NCI-H345 treated with DMSO at 0.1 percent for 48 hours (cell line): ENCODE measurements at regions not wholly inside any gene's neighbourhood (a gene's known extent, or its start where the extent isn't known, plus 50 kb on each side); places are given as distances from the start of the nearest gene placed in this dataset.

Experiments used
- DNase-seq: peaks from one replicate; lab custom pipeline; 2025; ENCODE audit not compliant: unreplicated experiment; lab: John Stamatoyannopoulos, UW

DNA sequence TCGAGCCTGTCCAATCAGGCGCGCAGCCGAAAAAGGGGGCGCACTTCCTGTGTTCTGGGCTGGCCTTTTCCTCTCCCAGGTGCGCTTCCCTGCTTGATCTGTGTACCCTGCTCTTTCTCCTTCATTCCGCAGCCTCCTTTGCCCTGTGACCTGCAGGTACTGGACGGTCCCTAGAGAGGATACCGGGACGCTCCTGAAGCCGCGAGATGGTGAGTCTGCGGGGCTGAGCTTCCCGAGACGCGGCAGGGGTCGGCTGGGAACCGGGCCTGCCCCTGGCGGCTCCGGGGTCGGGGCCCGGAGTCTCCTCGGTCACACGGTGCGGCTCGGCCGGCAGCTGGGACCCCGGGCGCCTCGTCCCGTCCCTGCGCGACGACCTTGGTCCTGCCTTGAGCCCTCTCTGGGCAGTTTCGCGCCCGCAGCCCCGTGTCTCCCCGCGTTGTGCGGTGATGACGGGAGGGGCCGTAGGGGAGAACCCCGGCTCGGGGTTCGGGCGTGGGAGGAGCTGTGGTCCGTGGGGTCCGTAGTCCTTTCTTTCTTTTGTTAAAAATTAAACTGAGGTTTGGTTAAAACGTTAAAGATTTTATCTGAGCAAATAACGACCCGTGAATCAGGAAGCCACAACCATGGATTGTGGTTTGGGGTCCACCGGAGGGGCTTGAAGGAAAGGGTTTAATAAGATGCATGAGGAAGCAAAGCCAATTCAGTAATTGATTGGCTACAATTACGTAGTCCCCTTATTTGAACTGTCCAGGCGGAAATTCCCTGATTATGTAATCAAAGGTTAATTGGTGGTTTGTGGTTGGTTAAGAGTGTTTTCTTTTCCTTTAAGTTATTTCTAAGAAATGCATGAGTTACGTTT is 172.8 kb upstream of the ZNF267 start:
- DNase-seq = no peak

DNA sequence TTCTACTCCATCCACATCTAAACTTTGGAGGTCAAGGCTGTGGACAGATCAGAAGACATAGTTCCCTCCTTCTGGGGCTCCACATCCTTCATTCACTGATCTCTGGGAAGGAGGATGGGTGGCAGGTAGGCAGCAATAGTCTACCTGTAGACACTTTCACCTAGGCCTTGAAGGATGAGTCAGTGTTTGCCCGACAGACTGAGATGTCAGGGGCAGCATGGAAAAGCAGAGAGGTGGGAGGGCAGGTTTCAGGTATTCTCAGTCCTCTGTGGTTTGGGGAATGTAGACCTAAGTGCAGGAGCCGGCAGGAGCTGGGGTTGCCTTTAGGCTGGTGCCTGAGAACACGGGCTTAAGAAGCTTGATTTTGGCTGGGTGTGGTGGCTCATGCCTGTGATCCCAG is 171.9 kb upstream of the ZNF267 start:
- DNase-seq = no peak

DNA sequence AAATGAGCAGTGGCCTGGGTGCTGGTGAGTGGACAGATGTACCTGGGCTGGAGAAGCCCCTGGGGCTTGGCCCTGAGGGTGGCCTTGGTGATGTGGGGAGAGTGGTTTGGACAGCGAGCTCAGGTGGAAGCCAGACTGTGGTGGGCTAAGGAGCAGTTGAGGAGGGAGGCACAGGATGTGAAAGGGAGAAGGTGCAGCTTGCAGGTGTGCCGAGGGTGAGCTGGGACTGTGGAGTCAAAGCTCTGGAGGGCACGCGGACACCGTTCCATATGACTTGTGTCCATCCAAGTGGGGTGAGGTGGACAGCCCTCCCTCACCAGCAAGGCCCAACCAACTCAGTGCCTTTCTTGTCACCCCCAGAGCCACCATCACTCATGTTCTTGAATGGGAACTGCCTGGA is 170.8 kb upstream of the ZNF267 start:
- DNase-seq = no peak

DNA sequence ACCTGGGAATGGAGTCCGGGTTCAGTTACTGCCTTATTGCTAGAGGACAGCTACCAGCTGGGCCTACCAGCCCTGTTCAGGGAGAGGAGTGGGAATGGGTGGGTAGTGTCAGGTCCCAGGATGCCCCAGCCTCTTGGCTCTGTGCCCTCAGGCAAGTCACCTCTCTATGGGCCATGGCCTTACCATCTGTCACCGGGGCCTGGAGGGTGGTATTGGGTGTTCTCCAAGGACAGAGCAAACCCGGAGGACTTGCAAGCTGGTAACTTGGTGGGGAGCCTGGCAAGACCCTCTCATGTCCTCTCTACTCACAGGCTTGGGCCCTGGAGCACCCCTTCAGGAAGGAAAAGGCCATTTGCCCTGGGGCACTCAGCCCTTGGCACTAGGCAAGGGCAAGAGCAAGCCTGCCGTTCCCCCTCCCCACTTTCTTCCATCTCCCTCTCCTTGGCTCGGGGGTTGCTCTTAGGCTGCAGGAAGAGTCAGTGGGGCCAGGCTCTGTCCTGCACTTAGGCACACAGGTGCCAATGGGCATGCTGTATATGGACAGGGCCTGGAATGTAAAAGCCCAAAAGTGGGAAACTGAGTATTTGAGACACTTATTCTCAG is 170.0 kb upstream of the ZNF267 start:
- no peak for DNase-seq

DNA sequence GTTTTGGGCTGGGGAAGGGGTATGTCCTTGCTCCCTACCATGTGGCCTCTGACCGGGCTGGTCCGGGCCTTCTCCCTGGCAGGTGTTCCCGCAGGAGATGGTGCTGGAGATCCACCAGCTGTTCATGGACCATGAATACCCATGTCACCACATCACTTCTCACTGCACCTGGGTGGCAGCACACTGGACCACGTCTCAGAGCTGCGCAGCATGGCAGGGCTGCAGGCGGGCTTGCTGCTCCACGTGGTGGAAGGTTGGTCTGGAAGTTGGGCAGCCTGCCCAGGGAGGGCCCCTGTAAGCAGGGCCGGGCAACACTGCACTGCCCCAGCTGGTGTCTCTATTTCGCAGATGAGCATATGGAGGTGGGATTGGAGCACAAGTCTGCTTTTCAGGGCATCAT is 169.5 kb upstream of the ZNF267 start:
- no peak for DNase-seq

DNA sequence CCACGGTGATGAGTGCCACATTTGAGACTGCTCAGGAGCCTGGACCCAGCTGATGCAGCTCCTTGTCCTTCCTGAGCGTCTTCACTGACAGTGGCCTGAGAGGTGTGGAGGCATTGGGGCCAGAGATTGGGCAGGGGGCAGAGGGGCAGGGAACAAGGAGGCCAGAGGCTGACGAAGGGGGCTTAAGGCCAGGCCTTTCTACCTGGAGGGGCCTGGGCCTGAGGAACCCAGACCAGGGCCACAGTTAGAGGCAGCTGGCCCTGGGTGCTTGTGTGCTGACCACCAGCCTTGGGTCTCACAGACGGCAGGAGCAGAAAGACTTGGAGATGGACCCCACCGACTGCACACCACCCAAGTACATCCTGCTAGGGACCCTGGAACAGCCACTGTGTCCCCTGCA is 168.2 kb upstream of the ZNF267 start:
- DNase-seq = no peak

DNA sequence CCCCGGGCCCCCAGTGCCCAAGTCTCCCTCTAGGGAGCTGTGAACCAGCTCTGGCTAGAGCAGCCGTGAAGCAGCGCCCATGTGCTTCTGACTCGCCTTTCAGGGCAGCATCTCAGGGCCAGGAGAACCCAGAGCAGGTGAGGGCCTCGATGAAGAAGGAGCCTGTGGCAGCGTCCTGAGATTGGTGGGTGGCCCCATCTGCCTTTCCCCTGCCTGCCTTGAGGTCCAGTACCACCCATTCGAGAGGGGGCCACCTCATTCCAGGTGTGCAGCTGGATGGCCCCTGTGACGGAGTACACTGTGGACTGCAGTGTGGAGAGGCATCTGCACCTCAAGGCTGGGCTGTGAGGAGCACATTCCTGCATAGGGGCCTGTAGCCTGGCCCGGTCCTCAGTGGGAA is 167.3 kb upstream of the ZNF267 start:
- DNase-seq = no peak

DNA sequence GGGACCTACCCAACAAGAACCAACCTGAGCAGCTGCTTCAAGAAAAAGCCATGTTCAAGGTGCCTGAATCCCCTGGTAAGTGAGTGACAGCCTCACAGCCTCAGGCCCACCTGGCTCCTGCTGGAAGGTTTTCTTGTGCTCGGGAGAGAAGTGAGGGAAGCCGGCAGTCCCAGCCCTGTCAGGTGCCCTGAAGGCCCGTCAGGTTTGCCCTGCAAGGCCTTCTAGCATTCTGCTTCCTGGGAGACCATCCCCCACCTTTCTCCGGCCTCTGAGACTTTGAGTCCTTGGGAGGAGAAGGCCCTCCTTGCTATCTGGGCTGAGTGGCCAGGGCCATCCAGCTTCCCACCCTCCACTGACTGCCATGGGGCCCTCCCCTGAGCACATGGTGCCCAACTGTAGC is 166.7 kb upstream of the ZNF267 start:
- DNase-seq = no peak

DNA sequence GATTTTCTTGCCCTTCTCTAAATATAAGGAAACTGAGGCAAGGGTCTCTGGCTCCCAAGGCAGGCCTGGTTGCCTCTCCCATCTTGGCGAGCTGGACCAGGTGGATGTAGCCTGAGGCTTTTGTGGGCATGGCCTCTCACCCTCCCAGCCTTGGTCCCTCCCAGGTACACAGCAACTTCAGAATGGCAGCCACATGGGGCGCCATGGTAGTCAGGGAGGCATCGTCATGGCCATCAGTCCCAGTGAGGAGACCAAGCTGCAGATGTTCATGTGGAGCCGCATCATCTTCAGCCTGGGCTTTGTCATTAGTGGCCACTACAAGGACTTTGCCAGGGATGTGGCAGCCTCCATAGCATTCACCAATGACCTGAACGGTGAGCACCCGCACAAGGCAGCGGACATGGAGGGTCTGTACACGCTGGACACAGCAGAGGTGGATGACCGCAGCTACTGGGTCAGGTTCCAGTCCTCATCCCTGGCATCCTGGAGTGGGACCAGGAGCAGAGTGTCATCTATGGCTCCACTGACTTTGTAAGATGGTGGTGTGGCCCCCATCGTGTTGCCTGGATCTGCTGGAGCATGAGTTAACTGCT is 165.8 kb upstream of the ZNF267 start:
- no peak for DNase-seq

DNA sequence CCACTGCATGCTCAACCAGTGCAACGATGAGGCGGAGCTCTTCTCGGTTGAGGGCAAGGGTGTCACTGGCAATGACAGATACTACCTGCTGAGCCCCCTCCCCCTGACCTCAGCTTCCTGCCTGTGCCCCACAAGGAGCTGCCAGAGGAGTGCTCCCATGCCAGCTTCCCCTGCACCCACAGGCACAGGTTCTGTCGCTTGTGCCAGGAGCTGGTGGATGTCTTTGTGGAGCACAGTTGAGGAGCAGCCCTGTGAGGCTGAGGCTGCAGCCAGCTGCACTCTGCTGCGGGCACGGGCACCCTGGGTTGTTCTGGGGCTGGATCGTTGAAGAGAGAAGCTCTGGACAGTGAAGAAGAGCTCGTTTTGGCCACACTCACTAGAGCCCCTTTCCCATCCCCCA is 165.3 kb upstream of the ZNF267 start:
- no peak for DNase-seq

DNA sequence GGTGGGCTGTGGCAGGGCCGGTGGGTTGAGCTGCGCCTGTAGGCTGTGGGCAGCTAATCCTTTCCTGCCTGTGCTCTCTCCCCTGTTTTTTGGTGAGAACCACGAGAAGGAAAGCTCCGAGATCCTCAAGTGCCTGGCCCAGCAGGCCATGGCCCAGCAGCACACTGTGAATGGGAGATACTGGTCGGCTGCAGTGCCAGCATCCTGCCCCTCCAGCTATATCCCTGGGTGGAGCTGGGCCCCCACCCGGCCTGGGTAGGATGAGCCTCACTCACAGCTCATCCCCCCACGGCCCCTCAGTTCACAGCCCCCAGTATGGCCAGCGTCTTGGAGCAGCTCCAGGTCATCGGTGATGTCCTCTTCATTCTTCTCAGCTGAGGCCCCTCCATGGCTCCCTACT is 164.4 kb upstream of the ZNF267 start:
- DNase-seq = no peak

DNA sequence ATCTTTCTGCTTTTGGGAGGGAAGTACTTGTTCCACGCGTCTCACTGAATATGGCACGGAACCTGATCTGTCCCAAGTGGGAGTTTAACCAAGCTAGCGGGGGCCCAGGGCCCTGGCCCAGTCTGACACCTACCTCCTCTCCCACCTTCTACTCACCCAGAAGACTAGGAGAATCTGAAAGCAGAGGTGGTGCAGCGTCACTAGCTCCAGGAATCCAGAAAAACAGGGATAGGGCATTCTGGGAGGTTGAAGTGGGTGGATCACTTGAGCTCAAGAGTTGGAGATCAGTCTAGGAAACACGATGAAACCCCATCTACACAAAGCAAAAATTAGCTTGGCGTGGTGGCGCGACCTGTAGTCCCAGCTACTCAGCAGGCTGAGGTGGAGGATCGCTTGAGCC is 163.5 kb upstream of the ZNF267 start:
- no peak for DNase-seq

DNA sequence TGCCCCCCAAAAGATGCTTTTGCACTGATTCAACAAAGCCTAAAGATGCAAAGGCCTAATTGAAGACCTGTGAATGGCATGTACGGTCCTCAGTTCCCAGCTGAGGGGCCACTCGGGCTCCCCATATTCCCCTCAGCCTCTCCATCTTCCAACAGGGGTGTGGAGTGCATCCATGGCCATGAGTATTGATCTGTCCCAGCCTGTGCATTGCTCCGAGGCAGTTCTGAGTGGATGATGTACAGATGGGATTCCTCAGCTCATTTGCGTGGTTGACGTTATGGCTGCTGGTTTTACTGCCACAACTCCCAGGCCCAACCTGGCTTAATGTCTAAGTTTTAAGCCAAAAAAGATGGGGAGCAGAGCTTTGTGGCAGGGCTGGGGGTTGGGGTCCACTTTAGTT is 162.7 kb upstream of the ZNF267 start:
- no peak for DNase-seq

DNA sequence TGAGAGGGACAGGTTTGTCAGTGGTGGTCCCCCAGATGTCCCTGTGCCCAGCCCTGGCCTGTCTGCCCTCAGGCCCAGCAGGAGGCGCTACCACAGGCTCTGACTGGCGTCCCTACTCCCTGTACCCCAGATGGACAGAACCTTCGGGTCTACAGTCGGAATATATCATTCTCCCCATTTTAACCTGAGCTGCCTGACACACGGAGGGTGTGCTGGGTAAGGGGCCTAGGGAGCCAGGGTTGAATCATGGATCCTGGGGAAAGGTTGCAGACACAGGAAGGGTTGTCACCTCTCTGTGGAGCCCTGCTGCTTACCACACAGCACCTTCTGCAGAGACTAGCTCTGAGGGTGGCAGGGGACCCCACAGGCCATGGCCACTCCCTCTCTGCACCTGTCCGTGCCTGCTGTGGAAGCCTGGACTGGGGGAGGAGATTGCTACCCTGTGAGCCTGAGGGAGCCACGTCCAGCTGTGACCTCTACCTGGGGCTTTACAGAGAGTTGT is 162.2 kb upstream of the ZNF267 start:
- DNase-seq = no peak

DNA sequence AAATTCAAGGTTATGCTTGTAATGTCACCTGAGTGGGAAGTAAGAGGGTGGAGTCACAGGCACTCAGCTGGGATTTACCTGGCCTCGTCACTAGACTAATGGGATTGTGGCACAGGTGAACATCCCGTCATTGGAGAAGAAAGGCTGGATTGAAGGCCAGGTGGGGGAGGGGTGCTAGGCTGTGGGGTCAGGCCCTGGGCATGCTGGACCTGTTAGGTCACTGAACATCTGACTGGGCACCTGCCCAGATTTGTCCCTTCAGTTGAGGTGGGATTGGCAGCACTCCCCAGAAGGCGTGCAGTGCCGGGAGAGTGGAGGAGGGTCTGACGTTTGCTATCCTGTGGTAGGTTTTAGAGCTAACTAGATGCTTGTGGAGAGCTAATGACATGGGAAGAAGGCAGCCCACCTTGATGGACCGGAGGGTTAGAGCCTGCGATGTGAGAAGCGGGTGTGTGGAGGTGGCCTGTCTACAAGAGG is 161.5 kb upstream of the ZNF267 start:
- no peak for DNase-seq

DNA sequence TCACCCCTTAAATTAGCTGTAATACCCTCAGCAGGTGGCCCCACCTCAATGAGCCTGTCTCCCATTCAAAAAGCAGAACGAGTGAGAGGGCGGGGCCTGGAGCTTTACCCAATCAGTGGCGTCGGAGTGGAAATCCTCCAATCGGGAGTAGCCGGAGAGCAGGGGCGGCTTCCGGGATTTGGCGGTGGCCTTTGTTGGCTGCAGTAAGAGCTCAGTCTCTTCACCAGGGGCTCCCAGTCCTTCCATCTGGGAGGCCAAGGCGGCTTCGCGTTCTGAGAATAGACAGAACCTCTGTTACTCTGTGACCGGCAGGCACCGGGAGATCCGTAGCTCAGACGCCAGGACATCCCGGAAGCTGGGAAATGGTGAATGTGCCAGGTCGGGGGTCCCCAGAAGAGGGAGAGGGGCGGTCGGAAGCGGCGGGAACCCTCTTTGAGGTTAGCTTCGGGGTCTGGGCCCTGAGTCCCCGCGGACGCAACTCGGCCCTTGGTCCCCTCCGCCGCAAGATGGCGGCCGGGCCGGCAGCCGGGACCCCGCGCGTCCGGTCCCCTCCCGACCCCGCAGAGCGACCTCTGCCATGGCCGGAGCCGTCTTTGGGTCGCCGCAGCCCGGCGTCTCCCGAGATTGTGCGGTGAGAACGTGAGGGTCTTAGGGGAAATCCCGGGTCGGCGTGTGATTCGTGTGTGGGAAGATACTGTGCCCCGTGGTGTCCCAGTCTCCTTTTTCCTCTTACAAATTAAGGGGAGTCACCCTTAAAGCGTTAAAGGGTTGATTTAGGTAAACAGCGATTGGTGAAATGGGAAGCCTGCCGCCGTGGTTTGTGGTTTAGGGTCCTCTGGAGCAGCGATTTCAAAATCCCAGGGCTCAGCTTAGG is 160.3 kb upstream of the ZNF267 start:
- peak; percentile 96 for DNase-seq

DNA sequence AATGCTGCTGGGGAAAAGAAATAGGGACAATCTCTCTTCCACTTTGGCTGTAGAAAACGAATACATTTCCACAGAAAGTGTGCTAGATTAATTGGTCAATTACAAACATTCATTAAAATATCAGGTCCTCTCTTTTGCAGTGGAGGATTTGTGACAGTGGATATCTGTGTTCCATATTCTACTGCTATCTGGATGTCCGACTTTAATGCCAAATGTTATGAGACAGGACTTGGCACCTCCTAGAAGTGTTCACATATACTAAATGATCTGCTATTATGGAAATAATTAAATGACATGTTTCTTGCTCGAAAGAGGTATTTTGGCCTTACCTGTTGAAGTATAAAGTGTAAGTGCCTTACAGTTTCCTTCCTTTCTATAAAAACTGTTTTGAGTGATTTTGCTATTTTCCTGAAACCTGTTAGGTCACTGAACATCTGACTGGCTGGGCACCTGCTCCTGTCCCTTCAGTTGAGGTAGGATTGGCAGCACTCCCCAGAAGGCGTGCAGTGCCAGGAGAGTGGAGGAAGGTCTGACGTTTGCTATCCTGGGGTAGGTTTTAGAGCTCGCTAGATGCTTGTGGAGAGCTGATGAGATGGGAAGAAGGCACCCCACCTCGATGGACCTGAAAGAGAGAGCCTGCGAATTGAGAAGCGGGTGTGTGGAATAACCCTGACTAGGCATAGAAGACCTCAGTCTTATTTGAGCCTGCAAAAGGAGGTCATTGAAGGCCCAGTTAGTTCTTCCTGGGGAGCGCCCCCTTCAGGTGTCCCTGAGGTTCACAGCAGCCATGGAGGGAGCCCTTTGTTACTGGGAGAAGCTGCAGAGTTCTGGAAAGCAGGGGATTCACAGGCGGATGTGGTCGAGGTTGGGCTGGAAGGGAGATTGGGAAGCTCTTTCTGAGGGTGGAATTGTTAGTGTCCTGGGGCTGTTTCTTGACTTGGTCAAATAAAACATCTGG is 159.4 kb upstream of the ZNF267 start:
- no peak for DNase-seq

DNA sequence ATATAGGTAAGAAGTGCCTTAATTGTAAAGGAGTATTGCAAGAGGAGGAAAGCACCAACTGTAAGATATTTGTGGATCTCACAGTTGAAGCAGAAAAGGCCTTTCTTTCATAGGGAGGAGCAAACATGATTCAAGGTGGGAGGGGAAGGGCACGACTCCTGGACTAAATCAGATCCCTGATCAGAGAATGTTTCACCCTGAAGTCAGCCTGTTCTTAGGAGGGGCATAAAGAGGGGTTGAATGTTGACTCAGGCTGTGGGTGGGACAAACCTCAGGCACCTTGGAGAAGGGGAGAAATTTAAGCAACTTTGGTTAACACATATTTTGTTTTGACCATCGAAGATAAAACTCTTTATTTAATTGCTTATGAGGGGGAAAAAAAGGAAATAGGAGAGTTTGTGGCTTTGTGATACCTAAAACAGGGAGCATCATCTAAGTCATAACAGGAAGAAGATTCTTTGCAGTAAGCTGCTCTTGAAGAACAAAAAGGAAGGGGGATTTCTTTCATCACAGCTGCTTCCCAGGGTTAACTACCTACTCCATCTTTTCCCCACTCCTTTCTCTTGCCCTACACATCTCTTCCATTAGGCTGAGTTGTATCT is 158.6 kb upstream of the ZNF267 start:
- DNase-seq = no peak

DNA sequence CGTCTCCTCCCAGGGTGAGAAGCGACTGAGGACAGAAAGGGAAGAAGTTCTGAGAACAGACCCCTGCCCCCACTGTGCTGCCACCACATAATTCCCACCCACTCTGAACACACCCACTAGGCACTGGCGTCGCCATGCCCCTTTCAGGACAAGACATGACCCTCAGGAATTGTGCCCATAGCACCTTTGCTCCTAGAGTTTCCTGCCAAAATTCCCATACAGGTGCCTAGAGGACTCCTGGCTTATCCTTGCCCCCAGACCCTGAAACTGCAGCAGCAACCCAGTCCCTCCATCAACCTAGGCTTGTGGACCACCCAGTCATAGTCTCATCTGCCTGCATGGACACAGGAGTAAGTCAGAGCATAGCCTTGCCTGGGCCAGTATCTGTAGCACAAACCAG is 157.7 kb upstream of the ZNF267 start:
- DNase-seq = no peak

DNA sequence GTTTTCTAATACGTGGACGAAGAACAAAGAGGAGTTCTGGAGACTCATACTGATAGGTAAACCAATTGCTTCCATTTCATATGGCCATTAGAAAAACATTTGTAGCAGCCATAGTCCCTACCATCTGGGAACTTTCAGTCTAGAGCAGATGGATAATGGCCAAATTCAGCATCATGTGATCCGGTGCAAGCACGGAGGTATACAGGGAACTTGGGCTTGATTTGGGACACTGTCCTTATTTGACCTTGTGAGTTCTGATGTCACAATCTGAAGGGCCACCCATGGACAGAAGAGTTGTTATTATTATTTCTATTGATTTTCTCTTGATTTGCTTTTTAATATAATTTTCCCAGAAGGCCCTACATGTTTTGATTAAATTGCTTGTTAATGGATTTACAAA is 154.6 kb upstream of the ZNF267 start:
- DNase-seq = no peak
